Endothelial cell (in vitro differentiated cells): ENCODE measurements at regions not wholly inside any gene's neighbourhood (a gene's known extent, or its start where the extent isn't known, plus 50 kb on each side); places are given as distances from the start of the nearest gene placed in this dataset.

ENCODE experiments used
- DNase-seq: peaks from one replicate; pipeline ENCODE4 v3.0.0; 2021; ENCODE audit warnings: low spot score
- H3K27ac Mint-ChIP-seq: one replicate; pipeline ENCODE4 v1.8.0; 2021; ENCODE audit warnings: mixed read lengths, inconsistent platforms; ENCODE audit not compliant: unreplicated experiment
- H3K27me3 Mint-ChIP-seq: one replicate; pipeline ENCODE4 v1.8.0; 2021; ENCODE audit warnings: mild to moderate bottlenecking, moderate library complexity, mixed read lengths, inconsistent platforms; ENCODE audit not compliant: unreplicated experiment
- H3K36me3 Mint-ChIP-seq: one replicate; pipeline ENCODE4 v1.8.0; 2021; ENCODE audit warnings: mild to moderate bottlenecking, low read depth, mixed read lengths, inconsistent platforms; ENCODE audit not compliant: unreplicated experiment
- H3K4me1 Mint-ChIP-seq: one replicate; pipeline ENCODE4 v1.8.0; 2021; ENCODE audit warnings: mild to moderate bottlenecking, mixed read lengths, inconsistent platforms; ENCODE audit not compliant: unreplicated experiment
- H3K4me3 Mint-ChIP-seq: one replicate; pipeline ENCODE4 v1.8.0; 2021; ENCODE audit warnings: mild to moderate bottlenecking, mixed read lengths, inconsistent platforms; ENCODE audit not compliant: unreplicated experiment
- H3K9me3 Mint-ChIP-seq: one replicate; pipeline ENCODE4 v1.8.0; 2021; ENCODE audit warnings: mixed read lengths, inconsistent platforms; ENCODE audit not compliant: unreplicated experiment
- TF ChIP-seq, protein P1 (sequence below): fragments of 200-600 bp; sonication (generic); IDR thresholded peaks from one replicate; pipeline ENCODE4 v1.5.0; 2021; ENCODE audit warnings: antibody characterized with exemption; ENCODE audit not compliant: unreplicated experiment

DNA sequence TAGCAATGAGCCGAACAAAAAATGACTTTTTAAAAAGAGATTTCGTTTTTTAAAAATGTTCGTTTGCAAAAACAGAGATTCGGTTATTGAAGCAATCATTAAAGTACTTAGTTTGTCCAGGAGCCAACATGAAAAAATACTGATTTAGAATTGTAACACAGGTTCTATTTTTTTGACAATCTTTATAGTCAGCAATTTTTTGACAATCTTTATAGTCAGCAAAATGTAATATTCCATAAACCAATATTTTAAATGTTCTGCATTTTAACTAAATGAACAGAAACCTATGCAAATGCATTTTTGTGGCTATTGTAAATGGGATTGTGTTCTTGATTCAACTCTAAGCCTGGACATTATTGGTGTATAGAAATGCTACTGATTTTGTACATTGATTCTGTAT, 161.8 kb downstream of the DSEL start:
- TF ChIP-seq, protein P1, sequence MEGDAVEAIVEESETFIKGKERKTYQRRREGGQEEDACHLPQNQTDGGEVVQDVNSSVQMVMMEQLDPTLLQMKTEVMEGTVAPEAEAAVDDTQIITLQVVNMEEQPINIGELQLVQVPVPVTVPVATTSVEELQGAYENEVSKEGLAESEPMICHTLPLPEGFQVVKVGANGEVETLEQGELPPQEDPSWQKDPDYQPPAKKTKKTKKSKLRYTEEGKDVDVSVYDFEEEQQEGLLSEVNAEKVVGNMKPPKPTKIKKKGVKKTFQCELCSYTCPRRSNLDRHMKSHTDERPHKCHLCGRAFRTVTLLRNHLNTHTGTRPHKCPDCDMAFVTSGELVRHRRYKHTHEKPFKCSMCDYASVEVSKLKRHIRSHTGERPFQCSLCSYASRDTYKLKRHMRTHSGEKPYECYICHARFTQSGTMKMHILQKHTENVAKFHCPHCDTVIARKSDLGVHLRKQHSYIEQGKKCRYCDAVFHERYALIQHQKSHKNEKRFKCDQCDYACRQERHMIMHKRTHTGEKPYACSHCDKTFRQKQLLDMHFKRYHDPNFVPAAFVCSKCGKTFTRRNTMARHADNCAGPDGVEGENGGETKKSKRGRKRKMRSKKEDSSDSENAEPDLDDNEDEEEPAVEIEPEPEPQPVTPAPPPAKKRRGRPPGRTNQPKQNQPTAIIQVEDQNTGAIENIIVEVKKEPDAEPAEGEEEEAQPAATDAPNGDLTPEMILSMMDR, result no peak
- no peak overlapping the region for H3K27ac Mint-ChIP-seq
- no peak overlapping the region for H3K4me3 Mint-ChIP-seq
- no peaks in the 10 kb centered on the region for H3K4me1 Mint-ChIP-seq
- no peaks in the 10 kb centered on the region for H3K9me3 Mint-ChIP-seq
- H3K27me3 Mint-ChIP-seq, result peaks cover 1% of the 10 kb centered on the region
- no peaks in the 10 kb centered on the region for H3K36me3 Mint-ChIP-seq
- DNase-seq, result no peak

- no peaks in the 10 kb centered on the region for H3K9me3 Mint-ChIP-seq
- no peaks in the 10 kb centered on the region for H3K4me1 Mint-ChIP-seq
- H3K36me3 Mint-ChIP-seq, result no peaks in the 10 kb centered on the region
- H3K27ac Mint-ChIP-seq, result no peak overlapping the region
- DNase-seq, result no peak
- H3K4me3 Mint-ChIP-seq, result no peak overlapping the region
- peaks cover 1% of the 10 kb centered on the region for H3K27me3 Mint-ChIP-seq
- TF ChIP-seq, protein P1, result no peak
Measured at GRCh38 chr18:67354091-67354490, 162.4 kb downstream of the DSEL start.

DNA sequence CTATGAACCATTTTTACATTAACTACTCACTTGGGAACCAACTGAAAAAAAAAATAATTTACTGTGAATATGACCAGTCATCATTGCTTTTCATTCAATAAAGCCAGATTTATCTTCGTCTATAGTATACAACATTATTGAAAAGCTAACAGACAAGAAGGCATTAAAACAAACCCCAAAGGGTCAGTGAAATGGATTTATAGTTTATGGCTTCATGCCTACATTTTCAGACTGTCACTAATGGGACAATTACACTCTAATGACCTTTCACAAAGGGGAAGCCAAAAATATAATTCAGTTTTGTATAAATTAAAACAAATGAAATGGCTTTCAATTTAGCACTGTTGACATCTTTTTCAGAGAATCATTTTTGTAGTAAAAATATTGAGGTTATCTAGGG, 169.1 kb downstream of the DSEL start:
- H3K27me3 Mint-ChIP-seq, result peaks cover 1% of the 10 kb centered on the region
- H3K4me3 Mint-ChIP-seq, result no peak overlapping the region
- no peaks in the 10 kb centered on the region for H3K36me3 Mint-ChIP-seq
- H3K4me1 Mint-ChIP-seq, result no peaks in the 10 kb centered on the region
- no peaks in the 10 kb centered on the region for H3K9me3 Mint-ChIP-seq
- H3K27ac Mint-ChIP-seq, result no peak overlapping the region
- no peak for DNase-seq
- TF ChIP-seq, protein P1, result no peak

DNA sequence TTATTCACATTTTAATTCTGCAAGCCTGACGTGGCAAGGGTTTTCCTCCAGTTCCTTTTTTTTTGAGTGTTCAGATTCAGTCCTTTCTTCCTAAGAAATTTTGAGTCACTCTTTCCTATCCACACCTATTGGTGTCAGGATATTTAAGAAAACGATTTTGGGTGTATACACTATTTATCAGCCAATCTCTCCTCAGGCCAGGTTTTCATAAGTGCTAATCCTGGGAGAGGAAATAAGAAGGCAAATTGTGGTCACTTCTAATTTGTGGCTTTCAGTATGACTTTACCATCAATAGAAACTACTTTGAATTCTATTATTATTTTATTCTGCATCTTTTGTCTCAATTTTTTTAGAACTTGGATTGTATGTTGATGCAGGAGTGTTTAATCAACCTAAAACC, 174.4 kb downstream of the DSEL start:
- no peak for DNase-seq
- Mint-ChIP-seq H3K27me3 (peaks cover 3% of the 10 kb centered on the region), H3K36me3 (no peaks in the 10 kb centered on the region), H3K4me3 (no peak overlapping the region), H3K9me3 (no peaks in the 10 kb centered on the region), H3K4me1 (no peaks in the 10 kb centered on the region), H3K27ac (no peak overlapping the region)
- TF ChIP-seq, protein P1, result no peak

- Mint-ChIP-seq H3K36me3 (no peaks in the 10 kb centered on the region), H3K4me3 (no peak overlapping the region), H3K9me3 (peaks cover 5% of the 10 kb centered on the region), H3K27ac (no peak overlapping the region), H3K4me1 (no peaks in the 10 kb centered on the region), H3K27me3 (peaks cover 3% of the 10 kb centered on the region)
- TF ChIP-seq, protein P1, result no peak
- no peak for DNase-seq
Measured at GRCh38 chr18:67337696-67338095, 178.8 kb downstream of the DSEL start.
